HL-60 (cell line): ENCODE measurements at regions not wholly inside any gene's neighbourhood (a gene's known extent, or its start where the extent isn't known, plus 50 kb on each side); places are given as distances from the start of the nearest gene placed in this dataset.

Experiments used
- GABPA ChIP-seq: IDR thresholded peaks from 2 replicates; pipeline ENCODE4 v1.6.1; 2012; ENCODE audit warnings: low read depth
- POLR2AphosphoS5 ChIP-seq: IDR thresholded peaks from 2 replicates; pipeline ENCODE4 v1.6.1; 2012; ENCODE audit warnings: low read depth
- TF ChIP-seq, protein P1 (sequence below): IDR thresholded peaks from one replicate; pipeline ENCODE4 v1.5.1; 2011; ENCODE audit warnings: low read length, control low read depth, inconsistent platforms; ENCODE audit not compliant: insufficient read depth
- TF ChIP-seq, protein P2 (sequence below): IDR thresholded peaks from 2 replicates; pipeline ENCODE4 v1.6.1; 2012; ENCODE audit warnings: low read depth; ENCODE audit not compliant: insufficient replicate concordance

DNA sequence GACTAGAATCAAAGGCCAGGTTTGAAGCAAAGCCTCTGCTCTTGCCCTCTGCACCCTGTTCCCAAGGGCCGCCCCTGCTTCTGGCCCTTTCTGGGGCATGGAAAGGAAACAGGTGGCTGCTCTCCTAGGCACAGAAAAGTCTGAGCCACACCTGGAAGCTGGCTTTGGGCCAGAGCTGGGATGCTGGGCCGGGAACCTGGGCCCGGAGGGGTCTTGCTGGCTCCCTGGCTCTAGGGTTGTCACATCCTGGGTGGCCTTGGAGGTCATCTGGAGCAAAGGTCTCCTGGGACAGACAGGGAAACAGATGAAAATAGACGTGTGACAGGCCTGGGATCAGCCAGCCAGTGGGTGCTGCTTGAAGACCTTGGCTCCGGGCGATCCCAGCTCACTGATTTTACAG lies 74.1 kb upstream of the LHX1 start:
- TF ChIP-seq, protein P1, sequence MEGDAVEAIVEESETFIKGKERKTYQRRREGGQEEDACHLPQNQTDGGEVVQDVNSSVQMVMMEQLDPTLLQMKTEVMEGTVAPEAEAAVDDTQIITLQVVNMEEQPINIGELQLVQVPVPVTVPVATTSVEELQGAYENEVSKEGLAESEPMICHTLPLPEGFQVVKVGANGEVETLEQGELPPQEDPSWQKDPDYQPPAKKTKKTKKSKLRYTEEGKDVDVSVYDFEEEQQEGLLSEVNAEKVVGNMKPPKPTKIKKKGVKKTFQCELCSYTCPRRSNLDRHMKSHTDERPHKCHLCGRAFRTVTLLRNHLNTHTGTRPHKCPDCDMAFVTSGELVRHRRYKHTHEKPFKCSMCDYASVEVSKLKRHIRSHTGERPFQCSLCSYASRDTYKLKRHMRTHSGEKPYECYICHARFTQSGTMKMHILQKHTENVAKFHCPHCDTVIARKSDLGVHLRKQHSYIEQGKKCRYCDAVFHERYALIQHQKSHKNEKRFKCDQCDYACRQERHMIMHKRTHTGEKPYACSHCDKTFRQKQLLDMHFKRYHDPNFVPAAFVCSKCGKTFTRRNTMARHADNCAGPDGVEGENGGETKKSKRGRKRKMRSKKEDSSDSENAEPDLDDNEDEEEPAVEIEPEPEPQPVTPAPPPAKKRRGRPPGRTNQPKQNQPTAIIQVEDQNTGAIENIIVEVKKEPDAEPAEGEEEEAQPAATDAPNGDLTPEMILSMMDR = no peak
- TF ChIP-seq, protein P2, sequence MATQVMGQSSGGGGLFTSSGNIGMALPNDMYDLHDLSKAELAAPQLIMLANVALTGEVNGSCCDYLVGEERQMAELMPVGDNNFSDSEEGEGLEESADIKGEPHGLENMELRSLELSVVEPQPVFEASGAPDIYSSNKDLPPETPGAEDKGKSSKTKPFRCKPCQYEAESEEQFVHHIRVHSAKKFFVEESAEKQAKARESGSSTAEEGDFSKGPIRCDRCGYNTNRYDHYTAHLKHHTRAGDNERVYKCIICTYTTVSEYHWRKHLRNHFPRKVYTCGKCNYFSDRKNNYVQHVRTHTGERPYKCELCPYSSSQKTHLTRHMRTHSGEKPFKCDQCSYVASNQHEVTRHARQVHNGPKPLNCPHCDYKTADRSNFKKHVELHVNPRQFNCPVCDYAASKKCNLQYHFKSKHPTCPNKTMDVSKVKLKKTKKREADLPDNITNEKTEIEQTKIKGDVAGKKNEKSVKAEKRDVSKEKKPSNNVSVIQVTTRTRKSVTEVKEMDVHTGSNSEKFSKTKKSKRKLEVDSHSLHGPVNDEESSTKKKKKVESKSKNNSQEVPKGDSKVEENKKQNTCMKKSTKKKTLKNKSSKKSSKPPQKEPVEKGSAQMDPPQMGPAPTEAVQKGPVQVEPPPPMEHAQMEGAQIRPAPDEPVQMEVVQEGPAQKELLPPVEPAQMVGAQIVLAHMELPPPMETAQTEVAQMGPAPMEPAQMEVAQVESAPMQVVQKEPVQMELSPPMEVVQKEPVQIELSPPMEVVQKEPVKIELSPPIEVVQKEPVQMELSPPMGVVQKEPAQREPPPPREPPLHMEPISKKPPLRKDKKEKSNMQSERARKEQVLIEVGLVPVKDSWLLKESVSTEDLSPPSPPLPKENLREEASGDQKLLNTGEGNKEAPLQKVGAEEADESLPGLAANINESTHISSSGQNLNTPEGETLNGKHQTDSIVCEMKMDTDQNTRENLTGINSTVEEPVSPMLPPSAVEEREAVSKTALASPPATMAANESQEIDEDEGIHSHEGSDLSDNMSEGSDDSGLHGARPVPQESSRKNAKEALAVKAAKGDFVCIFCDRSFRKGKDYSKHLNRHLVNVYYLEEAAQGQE = no peak
- TF ChIP-seq GABPA (no peak), POLR2AphosphoS5 (no peak)
